ENCODE measurements at regions not wholly inside any gene's neighbourhood (a gene's known extent, or its start where the extent isn't known, plus 50 kb on each side); places are given as distances from the start of the nearest gene placed in this dataset.
A peak's percentile ranks its signal among the peaks of the same experiment; 100 is the strongest.

GRCh38 chr3:23748398-23749110, 57.2 kb upstream of the UBE2E1 start:
- DNase-seq = no peak

DNA sequence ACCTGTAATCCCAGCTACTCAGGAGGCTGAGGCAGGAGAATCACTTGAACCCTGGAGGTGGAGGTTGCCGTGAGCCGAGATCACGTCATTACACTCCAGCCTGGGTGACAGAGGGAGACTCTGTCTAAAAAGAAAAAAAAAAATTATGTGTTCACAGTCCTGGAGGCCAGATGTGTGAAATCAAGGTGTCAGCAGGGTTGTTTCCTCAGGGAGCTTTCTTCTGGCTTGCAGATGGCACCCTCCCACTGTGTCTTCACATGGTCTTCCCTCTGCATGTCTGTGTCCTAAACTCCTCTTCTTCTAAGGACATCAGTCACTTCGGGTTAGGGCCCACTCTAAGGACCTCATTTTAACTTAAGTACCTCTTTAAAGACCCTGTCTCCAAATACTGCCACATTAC, 56.1 kb upstream of the UBE2E1 start:
- no peak for DNase-seq

- no peak for DNase-seq
Measured at GRCh38 chr3:23750573-23751210, 55.1 kb upstream of the UBE2E1 start.

DNA sequence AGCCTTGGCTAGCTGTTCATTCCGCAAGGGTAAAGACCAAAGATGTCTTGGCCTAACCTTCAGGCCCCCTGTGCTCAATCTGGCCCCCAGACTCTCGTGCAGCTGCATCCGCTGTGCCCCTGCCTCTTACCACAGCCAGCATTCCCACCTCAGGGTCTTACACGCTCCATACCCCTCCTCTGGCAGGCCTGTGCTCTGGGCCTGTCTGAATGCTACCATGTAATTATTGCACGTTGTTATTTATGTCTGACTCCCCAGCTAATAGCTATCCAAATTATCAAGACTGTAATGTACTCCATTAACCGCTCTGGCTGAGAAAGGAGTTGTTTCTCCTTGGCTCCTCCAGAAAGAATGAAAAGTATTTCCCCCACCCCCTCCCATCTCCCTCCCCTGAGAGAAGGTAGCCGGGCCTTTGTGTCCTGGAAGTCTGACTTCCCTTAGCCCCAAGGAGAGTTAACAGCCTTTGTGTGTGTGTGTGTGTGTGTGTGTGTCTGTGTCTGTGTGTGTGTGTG, 54.5 kb upstream of the UBE2E1 start:
- peak; percentile 7 for DNase-seq

GRCh38 chr3:23752126-23752525, 53.6 kb upstream of the UBE2E1 start:
- DNase-seq = no peak

DNA sequence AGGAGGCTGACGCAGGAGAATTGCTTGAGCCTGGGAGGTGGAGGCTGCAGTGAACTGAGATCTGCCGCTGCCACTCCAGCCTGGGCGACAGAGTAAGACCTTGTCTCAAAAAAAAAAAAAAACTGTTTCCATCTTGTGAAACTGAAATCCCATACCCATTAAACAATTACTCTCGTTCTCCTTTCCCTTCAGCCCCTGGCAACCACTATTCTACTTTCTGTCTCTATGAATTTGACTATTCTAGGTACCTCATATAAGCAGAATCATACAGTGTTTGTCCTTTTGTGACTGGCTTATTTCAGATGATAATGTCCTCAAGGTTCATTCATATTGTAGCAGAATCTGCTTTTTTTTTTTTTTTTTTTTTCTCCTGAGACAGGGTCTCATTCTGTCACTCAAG, 51.5 kb upstream of the UBE2E1 start:
- no peak for DNase-seq
